SW 1271 (cell line): ENCODE measurements at regions not wholly inside any gene's neighbourhood (a gene's known extent, or its start where the extent isn't known, plus 50 kb on each side); places are given as distances from the start of the nearest gene placed in this dataset.

ENCODE experiments used
- DNase-seq, 2 experiments: peaks; one replicate each; lab custom pipeline; 2025; lab: John Stamatoyannopoulos, UW

- DNase-seq: no peak
These were observed 478.9 kb upstream of the NRP1 start for GRCh38 chr10:33813415-33813814.

GRCh38 chr10:33812586-33812985 is 478.1 kb upstream of the NRP1 start:
- no peak for DNase-seq

DNA sequence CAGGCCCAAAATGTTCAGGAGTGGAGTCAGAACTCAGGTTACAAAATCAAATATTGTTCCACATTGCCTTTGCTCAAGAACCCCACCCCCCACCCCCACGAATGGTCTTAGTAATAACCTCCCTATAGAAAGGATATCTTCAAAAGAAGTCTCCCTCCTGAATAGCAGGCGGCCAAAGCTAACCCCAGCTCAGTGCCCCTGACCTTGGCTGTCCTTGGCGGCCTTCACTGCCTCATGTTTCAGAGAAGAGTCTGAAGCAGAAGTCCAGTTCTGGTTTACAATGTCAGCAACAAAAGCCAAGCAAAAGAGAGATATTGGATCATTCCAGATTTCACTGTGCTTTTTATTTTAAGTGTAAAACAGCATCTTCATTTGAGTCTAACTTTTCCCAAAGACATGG is 476.5 kb upstream of the NRP1 start:
- no peak for DNase-seq

GRCh38 chr10:33809732-33810131 is 475.3 kb upstream of the NRP1 start:
- no peak for DNase-seq

DNA sequence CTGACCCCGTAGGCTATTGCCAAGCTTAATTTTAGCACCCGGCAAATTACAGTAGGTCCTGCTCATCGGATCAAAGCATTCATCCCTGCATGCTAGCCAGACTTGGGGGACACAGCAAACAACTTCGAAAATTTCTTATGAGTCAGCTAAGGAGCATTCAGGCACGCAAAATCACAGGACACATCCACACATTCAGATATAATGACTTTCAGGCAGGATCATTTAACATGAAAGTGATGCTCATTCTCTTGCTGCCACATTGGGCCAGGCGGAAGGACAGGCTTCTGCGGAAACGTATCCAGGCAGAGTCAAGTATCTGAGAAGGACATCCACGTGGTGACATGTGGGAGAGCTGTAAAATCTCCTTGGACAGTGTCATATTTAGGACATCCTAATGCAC is 474.0 kb upstream of the NRP1 start:
- DNase-seq: no peak

- DNase-seq: no peak
These were observed 473.3 kb upstream of the NRP1 start for GRCh38 chr10:33807531-33808359.

- no peak for DNase-seq
These were observed 471.4 kb upstream of the NRP1 start for GRCh38 chr10:33805831-33806230.

- DNase-seq: no peak
These were observed 470.1 kb upstream of the NRP1 start for GRCh38 chr10:33804584-33804983.

DNA sequence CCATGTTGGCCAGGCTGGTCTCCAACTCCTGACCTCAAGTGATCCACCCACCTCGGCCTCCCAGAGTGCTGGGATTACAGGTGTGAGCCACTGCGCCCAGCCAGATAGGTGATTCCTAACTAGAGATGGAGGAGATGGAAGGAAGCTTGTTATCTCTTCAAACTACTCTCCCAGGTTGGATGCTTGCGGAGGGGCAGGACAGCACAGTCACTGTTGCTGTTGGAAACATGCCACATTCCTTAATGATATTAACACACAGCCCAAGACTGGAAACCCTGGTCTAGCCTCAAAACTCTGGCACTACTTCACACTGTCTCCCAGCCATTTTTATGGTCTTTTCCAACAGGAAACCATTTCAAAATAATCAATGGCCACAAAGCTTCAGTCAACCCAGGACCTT is 468.8 kb upstream of the NRP1 start:
- peak in 1 of 2 experiments; percentile 3 for DNase-seq

DNA sequence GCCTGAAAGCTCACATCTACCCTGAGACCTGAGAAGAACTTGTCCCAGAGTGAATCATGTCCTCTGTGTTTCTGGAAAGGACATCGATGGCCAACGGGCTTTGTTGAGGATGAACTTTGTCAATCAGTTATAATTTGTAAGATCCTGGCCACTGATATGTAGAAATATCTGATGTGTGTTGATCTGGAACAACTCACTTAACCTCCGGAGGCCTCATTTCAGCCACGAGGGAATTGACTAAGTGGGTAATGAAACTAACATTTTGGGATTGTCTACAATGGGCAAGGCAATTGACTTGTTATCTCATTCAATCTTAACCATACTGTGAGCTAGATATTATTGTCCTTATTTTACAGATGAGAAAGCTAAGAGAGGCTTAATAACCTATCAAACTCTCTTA is 468.1 kb upstream of the NRP1 start:
- no peak for DNase-seq

DNA sequence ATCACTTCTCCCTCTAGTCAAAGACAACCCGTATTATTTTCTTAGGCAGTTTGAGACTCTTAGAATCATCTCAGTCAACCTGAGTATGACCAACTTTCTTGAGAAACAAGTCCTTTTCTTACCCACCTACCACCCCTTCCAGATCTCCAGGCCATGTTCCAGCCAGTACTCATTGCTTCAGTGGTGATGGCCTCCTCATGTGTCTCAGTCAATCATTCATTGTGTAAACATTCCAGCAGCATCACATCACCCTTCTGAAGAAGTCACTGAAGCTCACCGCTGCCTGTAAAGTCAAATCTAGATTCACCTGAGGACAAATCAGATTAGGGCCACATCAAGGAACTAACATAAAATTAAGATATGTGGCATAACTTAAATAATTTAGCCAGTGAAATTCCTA is 467.2 kb upstream of the NRP1 start:
- DNase-seq: no peak

DNA sequence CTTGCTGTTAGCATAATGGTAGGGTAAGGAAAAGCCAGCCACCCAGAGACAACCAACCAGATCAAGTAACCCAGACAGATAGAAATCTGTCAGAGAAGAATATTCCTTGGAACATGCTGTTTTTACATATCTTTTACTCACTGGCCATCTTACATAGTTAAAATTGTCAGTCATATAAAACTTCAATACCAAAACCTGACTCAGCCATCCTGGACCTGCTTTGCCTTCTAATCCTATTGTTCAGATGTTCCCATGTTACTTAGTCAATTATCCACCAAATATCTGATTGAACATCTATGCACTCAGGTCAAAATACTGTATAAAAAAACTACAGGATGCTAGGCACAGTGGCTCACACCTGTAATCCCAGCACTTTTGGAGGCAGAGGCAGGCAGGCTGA is 466.5 kb upstream of the NRP1 start:
- DNase-seq: no peak

- no peak for DNase-seq
These were observed 466.1 kb upstream of the NRP1 start for GRCh38 chr10:33800545-33800944.

GRCh38 chr10:33799944-33800323 is 465.5 kb upstream of the NRP1 start:
- no peak for DNase-seq

- DNase-seq: no peak
These were observed 464.9 kb upstream of the NRP1 start for GRCh38 chr10:33799281-33799943.

- DNase-seq: no peak
These were observed 464.3 kb upstream of the NRP1 start for GRCh38 chr10:33798754-33799153.

DNA sequence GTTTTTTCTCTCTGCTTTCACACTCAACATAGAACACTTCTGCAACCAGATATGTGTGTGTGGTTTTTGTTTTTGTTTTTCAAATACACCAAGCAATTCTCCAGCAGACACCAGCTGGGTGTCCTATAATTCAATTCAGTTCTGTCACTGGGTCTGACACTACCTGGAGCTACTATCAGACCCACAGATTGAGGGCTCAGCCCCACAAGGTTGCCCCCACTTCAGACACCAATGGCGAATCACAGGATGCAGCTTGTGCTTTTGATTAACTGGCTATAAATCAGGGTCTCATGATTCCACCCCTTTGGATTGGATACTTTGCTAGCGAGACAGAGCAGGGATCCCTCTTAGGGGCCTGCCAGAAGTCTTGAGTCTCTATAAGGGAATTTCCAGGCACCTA is 462.2 kb upstream of the NRP1 start:
- no peak for DNase-seq

DNA sequence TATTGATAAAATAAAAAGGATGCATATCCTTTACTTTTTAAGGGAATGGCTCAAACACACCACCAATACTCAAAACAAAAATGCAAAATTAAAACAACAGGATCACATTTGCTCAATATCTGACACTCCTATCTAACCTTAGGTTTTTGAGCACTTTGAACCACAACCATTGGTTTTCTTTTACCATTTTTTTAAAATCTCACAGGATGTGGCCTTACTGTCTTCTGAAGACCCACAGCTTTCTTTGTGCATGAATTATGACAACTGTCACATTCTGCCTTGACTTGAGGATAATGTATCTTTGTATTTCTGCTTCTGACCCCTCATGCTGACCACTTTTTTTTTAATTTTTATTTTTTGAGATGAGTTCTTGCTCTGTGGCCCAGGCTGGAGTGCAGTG is 461.1 kb upstream of the NRP1 start:
- DNase-seq: no peak

DNA sequence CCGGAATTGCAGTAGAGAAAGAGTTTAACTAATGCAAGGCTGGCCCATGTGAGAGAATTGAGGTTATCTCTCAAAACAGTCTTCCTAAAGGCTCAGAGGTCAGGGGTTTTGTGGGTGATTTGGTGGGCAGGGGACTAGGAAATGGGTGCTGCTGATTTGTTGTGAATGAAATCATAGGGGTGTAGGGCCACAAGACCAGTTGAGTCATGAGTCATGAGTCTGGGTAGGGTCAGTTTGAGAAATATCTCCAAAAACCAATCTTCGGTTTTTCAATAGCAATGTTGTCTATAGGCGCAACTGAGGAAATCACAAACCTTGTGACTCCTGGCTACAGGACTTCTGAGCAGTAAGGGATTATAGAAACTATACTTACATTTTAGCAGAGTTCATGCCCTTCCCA is 460.0 kb upstream of the NRP1 start:
- no peak for DNase-seq

DNA sequence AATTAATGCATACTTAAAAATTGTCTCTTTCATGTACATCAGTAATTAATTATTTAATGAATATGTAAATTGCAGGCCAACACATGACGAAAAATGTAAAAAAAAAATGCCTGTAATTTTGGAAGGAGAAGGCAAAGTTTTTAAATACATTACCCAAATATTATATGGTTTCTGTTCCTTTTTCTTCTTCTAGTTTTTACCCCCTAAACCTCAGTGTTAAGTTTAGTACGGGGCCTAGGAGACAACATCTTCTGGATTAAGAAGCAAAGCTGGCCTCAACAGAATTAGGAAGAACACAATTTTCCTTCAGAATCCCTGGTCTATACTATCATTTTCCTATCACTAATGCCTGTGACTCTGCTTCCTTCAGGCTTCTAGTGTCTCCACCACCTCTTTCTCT is 459.3 kb upstream of the NRP1 start:
- DNase-seq: no peak

GRCh38 chr10:33791272-33791660 is 456.8 kb upstream of the NRP1 start:
- DNase-seq: no peak

DNA sequence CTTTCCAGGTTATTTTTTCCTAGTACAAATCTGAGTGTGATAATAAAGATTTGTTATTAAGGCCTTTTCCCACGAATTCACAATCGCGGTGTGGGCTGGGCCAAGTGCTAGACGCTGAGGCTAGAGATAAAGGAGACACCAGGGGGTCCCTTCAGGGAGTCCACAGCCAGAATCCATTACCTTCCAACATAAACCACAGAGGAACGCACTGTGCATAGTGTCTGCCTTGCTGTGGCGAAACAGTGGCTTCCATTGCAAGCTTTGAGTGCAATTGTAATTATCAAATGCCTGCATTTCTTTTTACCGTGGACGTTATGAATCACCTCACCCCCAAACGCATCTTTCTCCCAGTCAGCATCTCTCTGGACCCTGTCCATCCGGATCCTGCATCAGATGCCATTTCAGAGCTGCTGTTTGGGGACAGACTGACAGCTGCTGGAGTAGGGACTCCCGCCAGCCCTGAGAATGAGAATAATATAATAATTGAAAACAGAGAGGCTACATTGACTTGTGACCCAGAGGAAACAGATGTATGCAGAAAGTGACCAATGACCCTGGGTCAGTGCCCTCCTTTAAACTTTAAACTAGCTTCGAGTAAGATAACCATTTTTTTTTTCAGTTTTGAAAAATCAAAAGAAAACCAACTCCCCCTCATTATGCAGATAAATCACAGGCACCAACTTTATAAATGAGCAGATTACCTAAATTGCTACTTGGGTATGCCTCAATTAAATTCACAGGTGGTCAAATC is 456.2 kb upstream of the NRP1 start:
- no peak for DNase-seq

DNA sequence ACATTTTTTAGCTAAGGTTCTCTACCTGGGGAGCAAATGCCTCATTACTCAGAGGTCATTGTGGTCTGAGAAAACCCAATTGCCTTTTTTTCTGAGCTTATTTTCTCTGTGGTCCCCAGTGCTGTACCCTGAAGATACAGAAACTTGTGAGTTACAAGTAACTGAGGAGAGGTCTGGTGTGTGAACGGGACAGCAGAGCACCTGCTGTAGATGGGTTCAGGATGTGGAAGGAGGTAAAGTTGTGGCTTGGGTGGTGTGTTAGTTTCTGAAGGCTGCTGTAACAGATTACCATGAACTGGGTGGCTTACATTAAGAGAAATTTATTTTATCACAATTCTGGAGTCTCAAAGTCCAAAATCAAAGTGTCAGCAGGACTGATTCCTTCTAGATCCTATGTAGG is 449.1 kb upstream of the NRP1 start:
- no peak for DNase-seq
